ENCODE measurements at regions not wholly inside any gene's neighbourhood (a gene's known extent, or its start where the extent isn't known, plus 50 kb on each side); places are given as distances from the start of the nearest gene placed in this dataset.

GRCh38 chr3:5296362-5296761, 108.9 kb downstream of the EDEM1 start:
- TF ChIP-seq CTCF (CRISPR knock-in tag; IDR thresholded peaks at IDR 0.05) (no peak), POLR2A (IDR thresholded peaks at IDR 0.05; ENCODE audit: insufficient read depth in 1 of 2, low read depth in 2 of 2, low read length in 2 of 2) (no peak)
- TF ChIP-seq, protein P1, sequence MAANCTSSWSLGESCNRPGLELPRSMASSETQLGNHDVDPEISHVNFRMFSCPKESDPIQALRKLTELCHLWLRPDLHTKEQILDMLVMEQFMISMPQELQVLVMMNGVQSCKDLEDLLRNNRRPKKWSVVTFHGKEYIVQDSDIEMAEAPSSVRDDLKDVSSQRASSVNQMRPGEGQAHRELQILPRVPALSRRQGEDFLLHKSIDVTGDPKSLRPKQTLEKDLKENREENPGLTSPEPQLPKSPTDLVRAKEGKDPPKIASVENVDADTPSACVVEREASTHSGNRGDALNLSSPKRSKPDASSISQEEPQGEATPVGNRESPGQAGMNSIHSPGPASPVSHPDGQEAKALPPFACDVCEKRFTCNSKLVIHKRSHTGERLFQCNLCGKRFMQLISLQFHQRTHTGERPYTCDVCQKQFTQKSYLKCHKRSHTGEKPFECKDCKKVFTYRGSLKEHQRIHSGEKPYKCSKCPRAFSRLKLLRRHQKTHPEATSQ (CRISPR knock-in tag; IDR thresholded peaks at IDR 0.05; ENCODE audit: borderline replicate concordance): no peak
